HG03066 (cell line): ENCODE measurements at regions not wholly inside any gene's neighbourhood (a gene's known extent, or its start where the extent isn't known, plus 50 kb on each side); places are given as distances from the start of the nearest gene placed in this dataset.
"Not testable (repeated sequence)": the region's sequence is repeated elsewhere in the genome, so short reads cannot be mapped to it uniquely, and the experiment has no call there.

Experiments used
- ATAC-seq: cut with Tn5 transposase; IDR thresholded peaks from one replicate; pipeline ENCODE4 v1.9.1; 2021; ENCODE audit warnings: low read depth; ENCODE audit not compliant: unreplicated experiment

DNA sequence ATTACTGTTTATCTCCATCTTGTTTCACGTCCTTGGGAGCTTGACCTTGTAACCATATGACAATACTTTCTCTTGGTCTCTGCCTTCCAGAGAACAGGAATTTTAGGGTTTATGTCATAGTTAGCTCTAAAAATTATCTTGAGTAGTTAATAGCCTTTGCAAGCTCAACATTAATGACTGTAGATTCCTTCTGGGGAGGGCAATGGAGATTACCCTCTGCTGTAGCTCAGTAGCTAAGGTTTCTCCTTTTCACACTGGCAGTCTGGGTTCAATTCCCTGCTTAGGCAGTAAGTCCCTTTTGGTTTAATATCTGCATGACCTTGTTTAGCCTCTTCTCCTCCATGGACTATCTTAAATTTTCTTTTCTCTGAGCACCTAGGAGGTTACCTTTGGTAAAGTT is 181.7 kb upstream of the GPR101 start:
- ATAC-seq, result no peak

DNA sequence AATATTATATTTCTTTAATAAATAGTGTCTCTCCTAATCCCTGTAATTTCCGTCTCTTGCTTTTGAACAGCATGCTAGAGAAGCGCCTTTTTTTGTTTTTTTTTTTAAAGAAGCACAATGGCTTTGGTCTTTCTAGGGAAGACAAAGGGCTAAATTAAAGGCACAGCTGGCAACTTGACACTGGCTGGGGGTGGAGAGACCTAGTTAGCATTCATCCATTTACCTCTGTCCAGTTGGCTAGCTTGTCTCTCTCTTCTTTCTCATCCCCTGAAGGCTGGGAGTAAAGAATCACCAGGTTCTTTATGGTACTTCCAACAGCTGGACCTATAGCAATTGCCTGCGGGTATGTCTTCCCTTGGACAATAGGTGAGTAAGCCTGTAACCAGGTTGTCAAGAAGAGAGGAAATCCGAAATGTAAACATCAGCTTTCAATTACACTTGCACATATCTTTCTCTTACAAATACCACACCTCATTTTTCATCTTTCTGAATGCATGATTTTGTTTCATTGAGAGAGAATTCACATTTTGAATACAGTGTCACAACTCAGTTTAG is 178.4 kb upstream of the GPR101 start:
- ATAC-seq, result no peak

DNA sequence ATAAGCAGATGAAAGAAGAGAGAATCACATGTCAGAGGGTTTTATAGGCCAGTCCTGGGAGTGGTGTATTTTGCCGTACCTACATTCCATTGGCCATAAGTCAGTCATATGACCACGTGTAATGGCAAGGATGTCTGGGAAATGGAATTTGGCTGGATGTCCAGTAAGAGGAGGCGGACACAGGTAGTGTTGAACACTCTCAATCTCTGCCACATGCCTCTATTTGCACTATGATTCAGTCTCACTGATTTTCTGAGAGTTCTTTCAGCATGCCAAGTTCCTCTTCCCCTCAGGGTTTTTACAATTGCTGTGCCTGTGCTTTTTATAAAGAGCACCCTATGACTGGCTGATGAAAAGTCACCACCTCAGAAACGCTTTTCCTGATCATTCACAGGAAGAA is 164.2 kb upstream of the GPR101 start:
- no peak for ATAC-seq

DNA sequence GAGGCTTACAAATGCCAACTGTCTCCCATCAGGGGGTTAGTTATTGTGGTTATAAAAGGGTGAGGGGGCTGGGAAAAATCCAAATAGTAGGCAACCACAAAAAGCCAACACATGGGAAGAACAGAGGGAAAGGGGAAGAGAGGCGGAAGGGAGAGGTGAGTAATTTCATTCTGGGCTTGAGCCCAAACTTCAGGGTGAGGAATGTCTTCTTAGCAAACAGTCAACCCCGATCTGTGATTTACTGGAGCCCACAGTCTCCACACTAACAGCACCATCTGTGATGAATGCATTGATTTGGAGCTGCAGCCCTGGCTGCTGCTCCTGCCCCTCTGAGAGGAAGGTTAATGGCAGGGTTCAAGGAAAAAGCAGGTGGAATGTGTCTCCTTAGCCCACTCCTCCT is 162.2 kb upstream of the GPR101 start:
- no peak for ATAC-seq

DNA sequence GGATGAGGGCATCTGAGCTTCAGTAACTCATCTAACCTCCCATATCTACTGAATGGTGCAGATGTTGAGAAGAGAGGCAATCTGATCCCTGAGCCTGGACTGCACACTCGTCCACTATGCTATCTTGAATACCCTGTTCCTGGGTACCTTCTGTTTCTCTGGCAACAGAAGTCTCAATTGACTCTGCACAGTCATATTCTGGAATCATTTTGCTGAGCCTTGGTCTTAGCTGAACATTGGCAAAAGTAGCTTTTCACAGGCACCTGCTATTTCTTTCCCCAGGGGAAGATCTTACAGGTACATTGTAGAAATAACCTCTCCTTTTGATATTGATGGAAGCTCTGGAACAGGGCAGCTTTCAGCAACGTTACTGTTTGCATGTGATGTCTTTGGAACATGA is 161.5 kb upstream of the GPR101 start:
- ATAC-seq, result no peak

DNA sequence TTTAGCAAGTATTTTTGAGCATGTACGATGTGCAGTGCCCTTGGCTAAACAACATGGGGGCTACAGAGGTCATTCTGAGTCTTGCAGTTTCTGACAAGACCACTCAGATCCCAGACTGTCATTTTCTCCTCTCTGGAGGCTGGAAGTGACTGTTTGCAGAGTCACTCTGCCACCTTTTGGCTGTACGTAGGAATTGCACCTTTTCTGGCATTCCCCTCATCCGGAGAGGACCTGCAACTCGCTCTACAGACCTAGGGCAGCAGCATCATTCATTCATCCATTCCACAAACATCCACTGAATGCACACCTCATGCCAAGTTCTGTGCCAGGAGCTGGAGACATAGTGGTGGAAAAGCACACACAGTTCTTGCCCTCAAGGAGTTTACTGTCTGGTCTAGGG is 160.4 kb upstream of the GPR101 start:
- no peak for ATAC-seq

DNA sequence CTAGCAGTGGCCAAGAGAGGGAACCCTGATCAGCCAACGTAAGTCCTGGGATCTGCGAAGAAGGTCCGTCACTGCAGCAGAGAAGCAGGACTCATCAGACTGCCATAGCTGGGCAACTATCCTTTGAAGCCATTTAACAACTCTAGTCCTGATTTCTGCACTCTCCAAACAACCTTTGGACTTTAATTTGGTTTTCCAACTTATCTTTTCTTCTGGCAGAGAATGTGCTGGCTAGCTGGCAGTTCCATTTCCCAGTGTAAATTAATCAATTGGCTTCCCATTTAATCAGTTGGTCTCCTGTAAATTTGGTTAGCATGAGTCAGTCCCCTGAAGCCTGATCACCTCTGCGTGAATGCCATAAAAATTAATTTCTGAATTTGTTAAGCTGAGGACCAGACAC is 153.7 kb upstream of the GPR101 start:
- no peak for ATAC-seq

DNA sequence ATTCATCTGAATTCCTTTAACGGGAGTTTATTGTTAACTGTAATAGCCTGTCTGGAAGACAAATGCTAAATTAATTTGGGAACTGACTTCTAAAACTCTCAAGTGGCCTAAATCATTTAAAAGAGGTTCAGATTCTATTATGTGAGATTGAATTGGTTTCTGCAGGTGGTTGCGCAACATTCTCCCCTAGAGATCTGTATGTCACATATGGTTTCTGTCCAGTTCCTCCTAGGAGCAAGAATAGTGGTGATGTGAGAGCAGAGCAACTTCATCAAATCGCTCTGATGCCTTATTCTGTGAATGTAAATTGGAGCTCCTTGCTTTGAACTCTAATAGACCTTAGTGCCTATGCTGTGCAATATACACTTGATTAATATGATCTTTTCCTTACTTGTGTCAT is 144.6 kb upstream of the GPR101 start:
- ATAC-seq, result no peak

DNA sequence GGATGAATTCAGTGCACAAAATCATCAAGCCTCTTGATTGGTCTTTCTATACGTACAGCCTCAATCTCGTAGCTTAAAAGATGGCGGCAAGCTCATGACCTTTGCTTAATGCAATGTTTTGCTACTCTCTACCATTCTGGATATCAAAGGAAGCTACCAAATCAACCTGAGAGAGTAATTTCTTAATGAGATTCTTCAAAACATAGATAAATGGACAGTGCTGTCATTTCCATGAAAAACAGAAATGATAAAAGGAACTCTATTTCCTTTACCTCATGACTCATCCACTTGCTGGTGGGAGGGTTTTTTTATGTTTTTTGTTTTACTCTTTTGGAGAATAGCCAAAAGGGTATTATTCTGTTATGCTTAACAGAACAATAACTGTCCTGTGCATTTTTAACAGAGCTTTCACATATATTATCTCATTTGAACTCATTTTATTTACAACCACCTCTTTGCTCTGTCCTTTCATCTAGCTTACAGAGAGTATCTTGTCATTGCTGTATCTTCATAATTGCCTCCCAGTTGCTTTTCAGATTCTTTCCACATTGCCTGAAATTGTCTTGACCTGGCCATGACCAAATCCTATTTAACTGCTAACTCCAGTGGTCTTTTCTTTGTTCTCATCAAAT is 138.6 kb upstream of the GPR101 start:
- no peak for ATAC-seq

DNA sequence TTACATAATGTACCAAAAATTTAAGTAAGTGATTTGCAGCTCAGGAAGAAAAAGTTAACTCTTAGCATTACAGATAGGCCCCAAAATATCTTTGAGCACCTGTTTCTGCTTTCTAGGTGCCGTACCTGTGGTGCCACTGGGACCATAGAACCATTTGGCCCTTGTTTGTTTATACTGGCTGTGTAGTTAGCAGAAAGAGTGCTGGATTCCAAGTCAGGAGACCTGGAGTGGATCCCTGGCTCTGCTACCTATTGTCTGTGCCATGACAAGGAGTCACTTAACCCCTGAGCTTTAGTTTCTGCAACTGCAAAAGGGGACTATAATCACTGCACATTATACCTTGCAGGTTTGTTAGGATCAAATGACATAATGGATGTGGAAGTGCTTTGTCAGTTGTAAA is 137.8 kb upstream of the GPR101 start:
- ATAC-seq, result no peak

DNA sequence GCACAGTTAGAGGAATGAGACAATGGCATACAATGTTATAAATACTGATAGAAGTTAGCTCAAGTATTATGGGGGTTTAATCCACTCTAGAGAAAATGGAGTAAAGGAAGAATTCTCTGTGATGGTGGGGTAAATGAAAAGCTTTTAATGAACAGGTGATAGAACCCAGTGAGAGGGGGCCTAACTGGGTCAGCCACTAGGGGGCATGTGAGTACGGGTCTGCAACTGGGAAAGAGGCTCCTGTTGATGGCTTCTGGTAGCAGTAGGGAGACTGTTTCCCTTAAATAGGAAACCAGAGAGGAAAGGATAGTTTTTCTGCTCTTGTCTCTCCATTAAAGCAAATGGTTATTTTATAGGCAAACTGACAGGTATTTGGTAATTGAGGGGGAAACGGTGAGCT is 132.8 kb upstream of the GPR101 start:
- no peak for ATAC-seq

DNA sequence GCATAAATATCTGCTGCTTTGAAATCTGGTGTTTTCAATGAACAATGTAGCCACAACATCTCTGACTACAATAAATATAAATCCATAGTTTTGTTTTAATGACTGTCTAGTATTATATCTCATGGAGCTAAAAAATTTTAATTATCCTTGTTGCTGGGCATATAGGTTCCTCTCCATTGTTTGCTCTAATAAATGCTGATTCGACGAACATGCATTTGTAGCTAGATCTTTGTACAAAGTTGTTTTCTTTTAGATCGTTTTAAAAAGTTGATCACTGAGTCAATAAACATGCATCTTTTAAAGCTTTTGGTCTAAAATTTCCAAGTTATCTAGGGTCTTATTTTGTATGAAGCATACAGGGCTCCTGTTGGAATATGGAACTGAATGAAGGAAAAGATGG is 130.5 kb upstream of the GPR101 start:
- ATAC-seq, result no peak

DNA sequence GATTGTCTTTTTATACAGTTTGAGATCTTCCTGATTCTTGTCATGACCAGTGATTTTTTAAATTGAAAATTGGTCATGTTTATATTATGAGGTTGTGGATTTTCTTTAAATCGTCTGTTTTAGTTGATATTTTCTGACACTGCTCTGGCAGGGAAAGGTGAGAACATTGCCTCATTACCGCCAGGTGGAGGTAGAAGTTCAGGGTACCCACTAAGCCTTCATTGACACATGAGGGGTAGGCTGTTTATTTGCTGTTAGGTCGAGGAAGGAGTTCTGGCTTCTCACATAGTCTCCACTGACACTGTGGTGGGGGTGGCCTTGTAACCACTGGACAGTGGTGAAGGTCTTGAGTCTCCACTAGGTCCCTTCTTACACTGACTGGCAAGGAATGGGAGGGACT is 117.6 kb upstream of the GPR101 start:
- ATAC-seq, result no peak

DNA sequence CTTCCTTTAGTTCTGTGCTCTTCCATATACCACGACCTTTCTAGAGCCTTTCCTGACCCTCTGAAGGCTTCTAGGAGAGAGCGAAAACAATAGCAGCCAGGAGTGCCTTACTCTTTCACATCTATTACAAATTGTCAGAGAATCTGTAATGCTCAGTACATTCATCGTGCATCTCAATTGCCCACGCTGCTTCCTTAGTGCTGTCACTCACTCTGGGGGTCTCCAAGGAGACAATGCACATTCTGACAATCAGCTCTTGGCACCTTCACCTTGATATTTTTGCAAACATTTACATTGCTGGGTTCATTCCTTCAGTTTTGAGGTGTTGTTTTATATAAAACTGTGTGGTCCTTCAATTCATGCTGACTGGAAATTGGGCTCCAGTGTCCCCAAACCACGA is 110.1 kb upstream of the GPR101 start:
- ATAC-seq, result no peak

DNA sequence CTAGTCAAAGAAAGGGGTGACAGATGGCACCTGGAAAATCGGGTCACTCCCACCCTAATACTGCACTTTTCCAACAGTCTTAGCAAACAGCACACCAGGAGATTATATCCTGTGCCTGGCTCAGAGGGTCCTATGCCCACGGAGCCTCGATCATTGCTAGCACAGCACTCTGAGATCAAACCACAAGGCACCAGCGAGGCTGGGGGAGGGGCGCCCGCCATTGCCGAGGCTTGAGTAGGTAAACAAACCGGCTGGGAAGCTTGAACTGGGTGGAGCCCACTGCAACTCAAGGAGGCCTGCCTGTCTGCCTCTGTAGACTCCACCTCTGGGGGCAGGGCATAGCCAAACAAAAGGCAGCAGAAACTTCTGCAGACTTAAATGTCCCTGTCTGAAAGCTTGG is 88.9 kb upstream of the GPR101 start:
- not testable (repeated sequence) for ATAC-seq

DNA sequence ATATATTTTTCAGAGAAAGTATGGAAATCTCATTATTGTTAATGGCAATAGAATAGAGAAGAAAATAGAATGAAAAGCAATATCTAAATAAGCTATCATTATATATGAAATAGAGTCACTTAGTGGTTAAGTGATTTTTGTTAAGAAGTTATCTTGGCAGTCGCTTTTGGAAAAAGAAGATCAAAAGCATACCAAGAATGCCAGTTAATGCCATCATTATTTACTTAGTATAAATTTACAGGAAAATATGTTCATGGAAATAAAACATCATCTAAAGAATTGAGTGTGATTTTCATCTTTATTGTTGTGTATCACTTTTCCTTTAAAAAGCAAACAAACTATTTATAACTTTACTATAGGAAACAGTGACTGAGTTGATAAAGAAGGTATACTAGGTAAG is 85.3 kb upstream of the GPR101 start:
- ATAC-seq, result no peak

DNA sequence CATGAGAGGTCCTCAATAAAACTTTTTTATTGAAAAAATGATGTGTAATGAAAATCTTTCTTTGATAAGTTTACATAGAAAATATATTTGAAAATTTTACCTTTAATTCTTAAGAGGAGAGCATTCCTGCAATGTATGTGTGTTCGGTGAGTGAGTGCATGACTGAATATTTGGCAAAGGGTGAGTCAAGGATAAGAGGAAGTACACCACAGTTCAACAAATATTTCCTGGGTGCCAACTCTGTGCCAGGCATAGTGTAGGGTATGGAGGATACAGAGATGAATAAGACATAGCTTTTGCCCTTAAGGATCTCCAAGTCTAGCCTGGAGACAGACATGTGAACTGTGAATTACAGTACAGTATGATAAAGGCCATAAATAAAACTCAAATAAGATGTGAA is 84.7 kb upstream of the GPR101 start:
- ATAC-seq, result no peak

DNA sequence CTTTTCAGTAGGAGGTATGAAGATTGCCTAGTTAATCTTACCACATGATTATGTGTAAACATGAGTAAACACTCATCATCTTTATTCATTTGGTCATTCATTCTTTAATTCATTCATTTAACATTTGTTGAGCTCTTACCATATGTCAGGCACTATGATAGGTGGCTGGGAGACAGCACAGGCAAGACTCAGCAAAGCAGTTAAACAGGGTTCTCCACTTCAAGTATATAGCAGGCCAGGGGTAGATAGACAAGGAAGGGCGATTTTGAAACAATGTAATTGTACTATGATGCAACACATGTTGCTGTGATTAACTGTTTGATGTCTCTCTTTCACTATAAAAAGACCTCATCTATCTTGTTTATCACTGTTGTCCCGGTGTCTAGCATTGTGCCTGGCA is 84.3 kb upstream of the GPR101 start:
- no peak for ATAC-seq

DNA sequence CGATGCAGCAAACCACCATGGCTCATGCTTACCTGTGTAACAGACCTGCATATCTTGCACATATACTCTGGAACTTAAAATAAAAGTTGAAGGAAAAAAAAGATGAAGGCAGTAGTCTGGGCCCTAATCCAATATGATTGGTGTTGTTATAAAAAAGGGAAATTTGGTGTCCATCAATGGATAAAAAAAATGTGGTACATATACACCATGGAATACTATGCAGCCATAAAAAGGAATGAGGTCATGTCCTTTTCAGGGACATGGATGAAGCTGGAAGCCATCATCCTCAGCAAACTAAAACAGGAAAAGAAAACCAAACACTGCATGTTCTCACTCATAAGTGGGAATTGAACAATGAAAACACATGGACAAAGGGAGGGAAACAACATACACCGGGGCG is 74.1 kb upstream of the GPR101 start:
- not testable (repeated sequence) for ATAC-seq

DNA sequence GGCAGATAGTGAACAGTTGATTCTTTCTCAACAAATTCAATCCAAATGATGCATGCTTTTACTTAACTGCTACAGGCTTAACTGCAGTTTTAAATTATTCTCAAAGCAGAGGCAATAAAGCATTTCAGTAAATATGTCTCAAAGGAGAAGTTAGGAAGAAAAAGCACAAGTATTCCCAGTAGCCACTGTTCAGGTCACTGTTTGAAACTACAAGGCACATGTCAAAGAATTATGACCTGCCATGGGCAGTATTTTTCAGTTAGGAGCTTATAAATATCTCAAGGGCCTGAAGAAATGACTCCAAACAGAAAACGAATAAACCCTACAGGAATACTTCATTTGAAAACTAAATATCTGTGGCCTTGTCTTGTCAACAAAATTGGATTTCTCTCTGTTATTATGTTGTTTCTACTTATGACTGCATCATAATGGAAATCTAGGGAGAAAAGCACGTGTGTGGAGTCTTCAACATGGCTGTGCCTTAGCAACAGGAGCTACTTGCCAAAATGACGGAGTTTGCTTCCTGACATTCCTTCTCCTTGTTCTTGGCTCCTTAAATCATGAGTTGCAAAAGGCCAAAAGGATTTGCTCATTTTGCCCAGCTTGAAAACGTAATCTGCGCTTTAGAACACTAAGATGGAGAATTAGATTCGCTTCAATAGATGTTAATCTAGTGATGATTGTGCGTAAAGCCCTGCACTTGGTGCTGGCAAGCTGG is 67.6 kb upstream of the GPR101 start:
- no peak for ATAC-seq
